Caco-2 (cell line): ENCODE measurements at regions not wholly inside any gene's neighbourhood (a gene's known extent, or its start where the extent isn't known, plus 50 kb on each side); places are given as distances from the start of the nearest gene placed in this dataset.

ENCODE experiments used
- BruUV-seq: library from RNA; stranded (reverse); fragments of 400-500 nt; replicated peaks from 2 replicates; lab custom pipeline; 2021; lab: Mats Ljungman, UMichigan
- CTCF ChIA-PET: fragments of 300-600 bp; sonication (Branson Sonifier 250); formaldehyde crosslinking; loops from one replicate; lab custom pipeline; 2022; ENCODE audit warnings: antibody characterized with exemption; lab: Charles Lee
- POLR2A ChIA-PET: fragments of 300-600 bp; sonication (Branson Sonifier 250); formaldehyde crosslinking; loops from one replicate; lab custom pipeline; 2022; ENCODE audit warnings: antibody characterized with exemption; lab: Charles Lee
- DNase-seq, 2 experiments: peaks; one replicate each; pipeline versions ENCODE4 v3.0.0 to v3.0.0-alpha.2; 2020 to 2022
- H3K27me3 ChIP-seq: replicated peaks from 2 replicates; pipeline ENCODE4 v1.6.0; 2011; ENCODE audit warnings: low read length; ENCODE audit not compliant: control insufficient read depth, insufficient read depth
- H3K36me3 ChIP-seq: 2 replicates; pipeline ENCODE4 v1.5.1; 2011; ENCODE audit warnings: low read length; ENCODE audit not compliant: control insufficient read depth, insufficient read depth
- H3K4me1 ChIP-seq: fragments of 250-450 bp; sonication (Bioruptor Pico); 2 replicates; pipeline ENCODE4 v1.5.1; 2020; ENCODE audit warnings: mild to moderate bottlenecking
- H3K4me3 ChIP-seq: 2 replicates; pipeline ENCODE4 v1.5.1; 2011; ENCODE audit warnings: low read depth, mild to moderate bottlenecking, control low read depth, low read length
- H3K9me3 ChIP-seq: fragments of 250-450 bp; sonication (Bioruptor Pico); 2 replicates; pipeline ENCODE4 v1.5.1; 2020; ENCODE audit warnings: mild to moderate bottlenecking, moderate library complexity
- H3K27ac Mint-ChIP-seq: one replicate; pipeline ENCODE4 v1.8.0; 2022; ENCODE audit warnings: mixed read lengths; ENCODE audit not compliant: unreplicated experiment
- H3K27me3 Mint-ChIP-seq: one replicate; pipeline ENCODE4 v1.8.0; 2022; ENCODE audit warnings: mixed read lengths; ENCODE audit not compliant: insufficient read depth, unreplicated experiment
- H3K36me3 Mint-ChIP-seq: one replicate; pipeline ENCODE4 v1.8.0; 2022; ENCODE audit warnings: mild to moderate bottlenecking, mixed read lengths; ENCODE audit not compliant: insufficient read depth, unreplicated experiment
- H3K4me1 Mint-ChIP-seq: one replicate; pipeline ENCODE4 v1.8.0; 2022; ENCODE audit warnings: low read depth, mixed read lengths; ENCODE audit not compliant: unreplicated experiment
- H3K4me3 Mint-ChIP-seq: one replicate; pipeline ENCODE4 v1.8.0; 2022; ENCODE audit warnings: mild to moderate bottlenecking, moderate library complexity, mixed read lengths; ENCODE audit not compliant: unreplicated experiment
- H3K9me3 Mint-ChIP-seq: one replicate; pipeline ENCODE4 v1.8.0; 2022; ENCODE audit warnings: mixed read lengths; ENCODE audit not compliant: unreplicated experiment
- intact Hi-C: fragments of 100-400 bp; cut with micrococcal nuclease; formaldehyde crosslinking; loops from one replicate; pipeline ENCODE4 v1.10.0; 2022; ENCODE audit not compliant: unreplicated experiment
- TF ChIP-seq, protein P1 (sequence below), 2 experiments: fragments of 200-600 bp in 1 of 2; IDR thresholded peaks; 1 replicate in 1 of 2; 2 replicates in 1 of 2; pipeline versions ENCODE4 v1.5.1 to v1.8.0; 2011 to 2022; ENCODE audit warnings: antibody characterized with exemption in 1 of 2, control low read depth in 1 of 2, inconsistent platforms in 1 of 2, low read depth in 1 of 2, low read length in 1 of 2, mild to moderate bottlenecking in 1 of 2, moderate library complexity in 1 of 2; ENCODE audit not compliant: insufficient read depth in 1 of 2, severe bottlenecking in 1 of 2, unreplicated experiment in 1 of 2

DNA sequence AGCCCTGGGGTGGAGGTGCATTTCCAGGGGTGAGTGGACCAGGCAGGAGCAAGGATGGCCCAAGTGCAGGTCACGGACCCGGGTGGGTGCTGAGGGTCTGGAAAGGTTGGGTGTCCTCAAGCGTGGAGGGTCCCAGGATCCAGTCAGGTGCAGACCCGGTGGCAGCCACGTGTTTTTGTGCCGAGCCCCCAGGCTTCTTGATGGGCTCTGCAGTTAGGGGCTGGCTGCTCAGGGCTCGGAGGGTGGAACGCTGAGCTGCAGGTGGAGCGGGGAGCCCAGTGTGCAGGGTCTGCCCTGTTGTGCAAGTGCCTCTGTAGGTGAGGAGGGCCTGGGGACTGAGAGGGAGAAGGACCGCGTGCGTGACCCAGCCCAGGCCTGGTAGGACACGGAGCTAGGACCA is 70.9 kb upstream of the HLA-E start:
- H3K27ac Mint-ChIP-seq = no peak overlapping the region
- H3K27me3 ChIP-seq = no peaks in the 10 kb centered on the region
- BruUV-seq = no TSS peak
- H3K4me1 Mint-ChIP-seq = no peaks in the 10 kb centered on the region
- TF ChIP-seq, protein P1, sequence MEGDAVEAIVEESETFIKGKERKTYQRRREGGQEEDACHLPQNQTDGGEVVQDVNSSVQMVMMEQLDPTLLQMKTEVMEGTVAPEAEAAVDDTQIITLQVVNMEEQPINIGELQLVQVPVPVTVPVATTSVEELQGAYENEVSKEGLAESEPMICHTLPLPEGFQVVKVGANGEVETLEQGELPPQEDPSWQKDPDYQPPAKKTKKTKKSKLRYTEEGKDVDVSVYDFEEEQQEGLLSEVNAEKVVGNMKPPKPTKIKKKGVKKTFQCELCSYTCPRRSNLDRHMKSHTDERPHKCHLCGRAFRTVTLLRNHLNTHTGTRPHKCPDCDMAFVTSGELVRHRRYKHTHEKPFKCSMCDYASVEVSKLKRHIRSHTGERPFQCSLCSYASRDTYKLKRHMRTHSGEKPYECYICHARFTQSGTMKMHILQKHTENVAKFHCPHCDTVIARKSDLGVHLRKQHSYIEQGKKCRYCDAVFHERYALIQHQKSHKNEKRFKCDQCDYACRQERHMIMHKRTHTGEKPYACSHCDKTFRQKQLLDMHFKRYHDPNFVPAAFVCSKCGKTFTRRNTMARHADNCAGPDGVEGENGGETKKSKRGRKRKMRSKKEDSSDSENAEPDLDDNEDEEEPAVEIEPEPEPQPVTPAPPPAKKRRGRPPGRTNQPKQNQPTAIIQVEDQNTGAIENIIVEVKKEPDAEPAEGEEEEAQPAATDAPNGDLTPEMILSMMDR (IDR thresholded peaks at IDR 0.05; ENCODE audit: insufficient read depth in 1 of 2, low read depth in 1 of 2, low read length in 1 of 2, severe bottlenecking in 1 of 2, unreplicated experiment in 1 of 2) = no peak
- H3K36me3 ChIP-seq = no peaks in the 10 kb centered on the region
- peaks cover 32% of the 10 kb centered on the region for H3K27me3 Mint-ChIP-seq
- H3K9me3 ChIP-seq = no peaks in the 10 kb centered on the region
- DNase-seq = no peak
- no peaks in the 10 kb centered on the region for H3K4me1 ChIP-seq
- ChIA-PET CTCF (no interaction called here), POLR2A (no interaction called here)
- intact Hi-C loops = no loop called here
- H3K9me3 Mint-ChIP-seq = no peaks in the 10 kb centered on the region
- H3K36me3 Mint-ChIP-seq = no peaks in the 10 kb centered on the region
- H3K4me3 ChIP-seq = no peak overlapping the region
- no peak overlapping the region for H3K4me3 Mint-ChIP-seq

DNA sequence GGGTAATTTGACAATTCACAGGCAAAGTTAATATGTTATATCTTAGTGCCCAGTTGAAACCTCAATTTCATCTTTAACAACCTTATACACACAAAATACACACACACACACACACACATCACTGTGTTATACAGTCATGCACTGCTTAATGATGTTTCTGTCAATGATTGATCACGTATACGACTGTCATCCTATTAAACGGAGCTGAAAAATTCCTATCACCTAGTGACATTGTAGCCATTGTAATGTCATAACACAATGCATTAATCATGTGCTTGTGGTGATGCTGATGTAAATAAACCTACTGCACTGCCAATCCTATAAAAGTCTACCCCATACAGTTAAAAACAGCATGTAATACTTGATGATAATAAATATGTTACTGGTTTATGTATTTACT is 64.8 kb upstream of the HLA-E start:
- TF ChIP-seq, protein P1 (IDR thresholded peaks at IDR 0.05; ENCODE audit: insufficient read depth in 1 of 2, low read depth in 1 of 2, low read length in 1 of 2, severe bottlenecking in 1 of 2, unreplicated experiment in 1 of 2) = no peak
- intact Hi-C loops = no loop called here
- no peak for DNase-seq
- Mint-ChIP-seq H3K36me3 (no peaks in the 10 kb centered on the region), H3K9me3 (no peaks in the 10 kb centered on the region), H3K4me1 (no peaks in the 10 kb centered on the region), H3K27me3 (peaks cover 20% of the 10 kb centered on the region), H3K4me3 (no peak overlapping the region), H3K27ac (no peak overlapping the region)
- no peaks in the 10 kb centered on the region for H3K27me3 ChIP-seq
- no peaks in the 10 kb centered on the region for H3K9me3 ChIP-seq
- no peaks in the 10 kb centered on the region for H3K36me3 ChIP-seq
- BruUV-seq = no TSS peak
- H3K4me3 ChIP-seq = no peak overlapping the region
- H3K4me1 ChIP-seq = no peaks in the 10 kb centered on the region
- CTCF ChIA-PET = no interaction called here
- POLR2A ChIA-PET = no interaction called here
